Type B pancreatic cell (in vitro differentiated cells): ENCODE measurements at regions not wholly inside any gene's neighbourhood (a gene's known extent, or its start where the extent isn't known, plus 50 kb on each side); places are given as distances from the start of the nearest gene placed in this dataset.

Experiments
- DNase-seq: peaks from one replicate; pipeline ENCODE4 v3.0.0; 2021; ENCODE audit warnings: mixed read lengths; ENCODE audit not compliant: unreplicated experiment; ENCODE audit errors: extremely low spot score
- H3K27ac Mint-ChIP-seq: 2 replicates; pipeline ENCODE4 v1.8.0; 2021; ENCODE audit warnings: mild to moderate bottlenecking, mixed read lengths
- H3K27me3 Mint-ChIP-seq: 2 replicates; pipeline ENCODE4 v1.8.0; 2021; ENCODE audit warnings: mixed read lengths
- H3K36me3 Mint-ChIP-seq: 2 replicates; pipeline ENCODE4 v1.8.0; 2021; ENCODE audit warnings: mixed read lengths
- H3K4me1 Mint-ChIP-seq: one replicate; pipeline ENCODE4 v1.8.0; 2021; ENCODE audit warnings: mixed read lengths; ENCODE audit not compliant: unreplicated experiment
- H3K4me3 Mint-ChIP-seq: 2 replicates; pipeline ENCODE4 v1.8.0; 2021; ENCODE audit warnings: mild to moderate bottlenecking, mixed read lengths
- H3K9me3 Mint-ChIP-seq: 2 replicates; pipeline ENCODE4 v1.8.0; 2021; ENCODE audit warnings: mixed read lengths
- TF ChIP-seq, protein P1 (sequence below): fragments of 200-600 bp; sonication (generic); conservative IDR thresholded peaks from 2 replicates; pipeline ENCODE4 v1.5.0; 2021; ENCODE audit warnings: antibody characterized with exemption, mild to moderate bottlenecking

DNA sequence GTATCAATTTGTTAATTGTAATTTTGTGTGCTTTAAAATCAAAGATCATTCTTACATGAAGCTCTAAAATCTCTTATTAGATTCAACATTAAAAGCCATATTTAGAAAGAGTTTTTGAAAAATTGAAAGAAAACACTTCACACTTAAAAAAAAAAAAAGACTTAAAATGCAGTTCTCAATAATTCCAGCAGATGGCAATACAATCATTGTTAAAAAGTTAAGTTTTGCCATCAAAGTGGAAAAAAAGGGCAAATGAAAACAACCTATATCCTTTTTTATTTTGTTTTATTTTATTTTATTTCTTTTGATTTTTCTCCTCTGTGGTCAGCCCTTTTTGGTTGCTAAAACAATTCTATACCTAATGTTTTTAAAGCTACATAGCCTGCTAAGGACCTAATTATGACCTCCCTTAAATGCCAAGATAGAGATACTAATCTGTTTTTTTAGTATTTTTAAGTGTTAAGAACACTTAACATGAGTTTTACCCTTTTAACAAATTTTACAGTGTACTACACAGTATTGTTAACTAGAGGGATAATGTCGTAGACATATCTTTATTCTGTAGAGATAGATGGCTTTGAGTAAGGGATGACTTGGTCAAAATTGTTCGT, 154.2 kb upstream of the DAB2 start:
- H3K27me3 Mint-ChIP-seq = no peaks in the 10 kb centered on the region
- H3K4me3 Mint-ChIP-seq = no peak overlapping the region
- no peak for DNase-seq
- TF ChIP-seq, protein P1, sequence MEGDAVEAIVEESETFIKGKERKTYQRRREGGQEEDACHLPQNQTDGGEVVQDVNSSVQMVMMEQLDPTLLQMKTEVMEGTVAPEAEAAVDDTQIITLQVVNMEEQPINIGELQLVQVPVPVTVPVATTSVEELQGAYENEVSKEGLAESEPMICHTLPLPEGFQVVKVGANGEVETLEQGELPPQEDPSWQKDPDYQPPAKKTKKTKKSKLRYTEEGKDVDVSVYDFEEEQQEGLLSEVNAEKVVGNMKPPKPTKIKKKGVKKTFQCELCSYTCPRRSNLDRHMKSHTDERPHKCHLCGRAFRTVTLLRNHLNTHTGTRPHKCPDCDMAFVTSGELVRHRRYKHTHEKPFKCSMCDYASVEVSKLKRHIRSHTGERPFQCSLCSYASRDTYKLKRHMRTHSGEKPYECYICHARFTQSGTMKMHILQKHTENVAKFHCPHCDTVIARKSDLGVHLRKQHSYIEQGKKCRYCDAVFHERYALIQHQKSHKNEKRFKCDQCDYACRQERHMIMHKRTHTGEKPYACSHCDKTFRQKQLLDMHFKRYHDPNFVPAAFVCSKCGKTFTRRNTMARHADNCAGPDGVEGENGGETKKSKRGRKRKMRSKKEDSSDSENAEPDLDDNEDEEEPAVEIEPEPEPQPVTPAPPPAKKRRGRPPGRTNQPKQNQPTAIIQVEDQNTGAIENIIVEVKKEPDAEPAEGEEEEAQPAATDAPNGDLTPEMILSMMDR = peak; percentile 89
- no peaks in the 10 kb centered on the region for H3K9me3 Mint-ChIP-seq
- no peaks in the 10 kb centered on the region for H3K36me3 Mint-ChIP-seq
- H3K27ac Mint-ChIP-seq = no peak overlapping the region
- peaks cover 14% of the 10 kb centered on the region for H3K4me1 Mint-ChIP-seq

DNA sequence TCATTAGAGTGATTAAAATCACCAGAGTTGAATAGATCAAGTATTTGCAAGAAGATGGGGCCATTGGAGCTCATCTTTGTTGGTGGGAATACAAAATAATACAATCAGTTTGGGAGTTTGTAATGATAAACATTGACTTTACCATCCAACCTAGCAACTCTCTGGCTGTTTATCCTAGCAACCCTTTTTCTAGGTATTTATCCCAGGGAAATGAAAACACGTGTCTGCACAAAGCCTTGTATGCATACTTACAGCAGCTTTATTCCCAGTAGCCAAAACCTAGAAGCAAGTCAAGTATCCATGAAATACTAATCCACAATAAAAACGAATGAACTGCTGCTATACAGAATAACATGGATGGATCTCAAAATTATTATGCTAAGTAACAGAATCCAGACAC, 152.7 kb upstream of the DAB2 start:
- TF ChIP-seq, protein P1 = no peak
- H3K36me3 Mint-ChIP-seq = no peaks in the 10 kb centered on the region
- H3K9me3 Mint-ChIP-seq = no peaks in the 10 kb centered on the region
- no peak overlapping the region for H3K27ac Mint-ChIP-seq
- no peak for DNase-seq
- H3K4me3 Mint-ChIP-seq = no peak overlapping the region
- H3K27me3 Mint-ChIP-seq = no peaks in the 10 kb centered on the region
- peaks cover 14% of the 10 kb centered on the region for H3K4me1 Mint-ChIP-seq

DNA sequence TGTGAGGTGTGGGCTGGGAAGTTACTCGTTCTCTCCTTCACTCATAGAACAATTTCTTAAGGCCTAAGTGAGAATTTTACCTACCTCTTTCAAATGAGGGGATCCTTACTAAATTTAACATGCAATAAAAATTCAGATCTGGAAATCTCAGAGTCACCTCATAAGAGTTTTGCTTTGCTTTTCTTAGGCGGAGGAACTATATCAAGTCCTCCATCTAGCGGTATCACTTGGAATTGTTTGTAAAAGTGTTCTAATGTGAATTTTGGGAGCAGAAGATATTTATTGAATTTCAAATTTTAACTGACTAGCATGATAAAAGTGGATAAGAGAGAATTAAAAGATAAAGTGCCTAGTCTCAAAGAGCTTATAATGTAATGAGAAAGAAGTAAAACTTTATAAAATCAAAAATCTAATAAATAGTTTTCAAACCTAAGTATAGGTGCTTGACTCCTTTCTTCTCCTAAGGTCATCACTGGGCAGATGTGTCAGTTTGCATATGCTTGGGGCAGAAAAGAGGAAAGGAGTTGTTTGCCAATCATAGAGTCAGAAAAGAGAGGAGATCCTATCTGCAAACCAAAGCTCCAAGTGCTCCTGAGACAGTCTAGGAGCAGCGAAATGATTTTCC, 145.7 kb upstream of the DAB2 start:
- no peak overlapping the region for H3K27ac Mint-ChIP-seq
- TF ChIP-seq, protein P1 = peak; percentile 81
- H3K4me3 Mint-ChIP-seq = no peak overlapping the region
- DNase-seq = no peak
- H3K4me1 Mint-ChIP-seq = peaks cover 8% of the 10 kb centered on the region
- H3K27me3 Mint-ChIP-seq = no peaks in the 10 kb centered on the region
- no peaks in the 10 kb centered on the region for H3K9me3 Mint-ChIP-seq
- no peaks in the 10 kb centered on the region for H3K36me3 Mint-ChIP-seq

DNA sequence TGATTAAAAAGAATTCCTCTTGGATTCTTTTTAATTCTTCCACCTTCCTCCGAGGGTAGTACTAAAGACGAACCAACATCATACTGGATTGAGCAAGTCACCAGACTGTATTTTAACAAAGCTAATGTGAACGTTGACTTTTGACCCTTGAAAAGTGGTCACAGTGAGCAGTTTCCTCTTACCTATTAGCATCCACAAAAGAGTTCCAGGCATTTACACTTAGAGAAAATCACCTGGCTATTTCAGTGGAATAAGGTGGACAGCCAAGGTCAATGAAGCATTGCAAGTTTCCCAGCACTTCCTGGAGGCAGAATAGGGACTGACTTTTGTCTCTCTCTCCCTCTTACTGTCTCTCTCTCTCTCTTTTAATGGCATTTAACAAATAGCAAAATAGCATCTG, 145.1 kb upstream of the DAB2 start:
- TF ChIP-seq, protein P1 = no peak
- Mint-ChIP-seq H3K9me3 (no peaks in the 10 kb centered on the region), H3K4me1 (peaks cover 8% of the 10 kb centered on the region), H3K27me3 (no peaks in the 10 kb centered on the region), H3K27ac (no peak overlapping the region), H3K36me3 (no peaks in the 10 kb centered on the region), H3K4me3 (no peak overlapping the region)
- no peak for DNase-seq

DNA sequence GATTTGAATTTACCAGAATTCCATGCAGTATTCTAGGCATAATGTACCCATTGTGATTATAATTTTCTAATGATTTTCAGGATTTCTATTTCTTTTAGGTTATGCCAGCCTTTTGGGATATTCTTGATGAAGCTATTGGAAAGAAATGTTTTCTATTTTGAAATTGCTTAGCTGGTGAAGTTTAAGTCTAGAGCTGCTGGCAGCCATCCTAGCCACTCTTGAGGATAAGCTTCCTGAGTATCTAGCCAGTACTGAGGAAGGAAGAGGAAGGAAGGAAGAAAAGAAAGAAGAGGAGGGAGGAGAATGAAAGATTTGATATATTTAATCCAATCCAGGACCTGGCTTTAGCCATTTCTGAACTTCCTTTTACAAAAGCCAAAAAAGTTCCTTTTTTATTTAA, 142.1 kb upstream of the DAB2 start:
- Mint-ChIP-seq H3K27ac (no peak overlapping the region), H3K27me3 (no peaks in the 10 kb centered on the region), H3K4me1 (peaks cover 8% of the 10 kb centered on the region), H3K4me3 (no peak overlapping the region), H3K36me3 (no peaks in the 10 kb centered on the region), H3K9me3 (no peaks in the 10 kb centered on the region)
- TF ChIP-seq, protein P1 = no peak
- DNase-seq = no peak
